ENCODE measurements at regions not wholly inside any gene's neighbourhood (a gene's known extent, or its start where the extent isn't known, plus 50 kb on each side); places are given as distances from the start of the nearest gene placed in this dataset.
"Not testable (repeated sequence)": the region's sequence is repeated elsewhere in the genome, so short reads cannot be mapped to it uniquely, and the experiment has no call there.

DNA sequence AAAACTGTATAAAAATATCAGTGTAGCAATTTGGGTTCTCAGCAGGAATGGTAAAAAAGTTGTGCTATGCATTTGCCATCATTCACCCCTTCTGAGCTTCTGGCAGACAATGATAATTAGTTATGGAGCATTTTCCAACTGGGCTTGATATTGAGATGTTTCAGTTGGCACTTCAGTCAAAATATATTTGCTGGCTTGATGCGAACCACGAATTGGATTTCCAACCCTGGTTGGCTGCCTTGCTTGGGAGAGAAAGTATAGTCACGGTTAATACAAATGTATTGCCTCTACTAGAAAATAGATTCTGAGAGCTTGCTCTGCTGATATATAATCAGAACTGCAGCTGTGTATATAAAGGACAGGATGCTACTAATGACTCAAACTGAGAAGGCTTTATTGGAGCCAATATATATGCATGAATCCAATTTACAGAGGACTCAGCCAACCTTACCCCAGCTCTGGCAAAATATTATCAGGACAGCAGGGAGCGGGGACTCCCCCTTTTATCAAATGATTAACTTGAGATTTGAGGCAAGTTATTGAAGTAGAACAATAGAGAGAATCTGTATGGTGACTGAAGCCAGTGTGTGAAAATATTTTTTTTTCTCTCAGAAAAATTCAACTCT lies 219.8 kb upstream of the SMIM30 start:
- DNase-seq (ENCODE audit: unreplicated experiment): no peak
- Mint-ChIP-seq H3K4me3 (ENCODE audit: unreplicated experiment) (no peak overlapping the region), H3K36me3 (ENCODE audit: insufficient read depth, unreplicated experiment) (no peaks in the 10 kb centered on the region), H3K27ac (ENCODE audit: low read depth, unreplicated experiment) (no peak overlapping the region), H3K27me3 (ENCODE audit: insufficient read depth, unreplicated experiment) (no peaks in the 10 kb centered on the region), H3K9me3 (ENCODE audit: unreplicated experiment) (no peaks in the 10 kb centered on the region), H3K4me1 (ENCODE audit: insufficient read depth, unreplicated experiment) (no peaks in the 10 kb centered on the region)
- intact Hi-C loops (cut with micrococcal nuclease): no loop called here
- no peak for TF ChIP-seq CTCF (IDR thresholded peaks at IDR 0.05; ENCODE audit: unreplicated experiment)
- ChIA-PET POLR2A (no interaction called here), CTCF (interaction anchor here (1.0 kb wide), 1 partner anchor 358 kb away, joined by 3 read pairs; no protein-coding TSS in a partner anchor)
- BruUV-seq (replicated peaks): no TSS peak

DNA sequence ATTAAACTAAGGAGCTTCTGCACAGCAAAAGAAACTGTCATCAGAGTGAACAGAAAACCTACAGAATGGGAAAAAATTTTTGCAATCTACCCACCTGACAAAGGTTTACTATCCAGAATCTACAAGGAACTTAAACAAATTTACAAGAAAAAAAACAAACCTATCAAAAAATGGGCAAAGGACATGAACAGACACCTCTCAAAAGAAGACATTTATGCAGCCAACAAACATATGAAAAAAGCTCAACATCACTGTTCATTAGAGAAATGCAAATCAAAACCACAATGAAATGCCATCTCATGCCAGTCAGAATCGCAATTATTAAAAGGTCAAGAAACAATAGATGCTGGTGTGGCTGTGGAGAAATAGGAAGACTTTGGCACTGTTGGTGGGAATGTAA lies 218.5 kb upstream of the SMIM30 start:
- H3K36me3 Mint-ChIP-seq (ENCODE audit: insufficient read depth, unreplicated experiment); DNase-seq (ENCODE audit: unreplicated experiment); POLR2A ChIA-PET; intact Hi-C loops (cut with micrococcal nuclease); H3K4me3 Mint-ChIP-seq (ENCODE audit: unreplicated experiment); H3K4me1 Mint-ChIP-seq (ENCODE audit: insufficient read depth, unreplicated experiment); H3K9me3 Mint-ChIP-seq (ENCODE audit: unreplicated experiment); BruUV-seq (replicated peaks); H3K27ac Mint-ChIP-seq (ENCODE audit: low read depth, unreplicated experiment); H3K27me3 Mint-ChIP-seq (ENCODE audit: insufficient read depth, unreplicated experiment): not testable (repeated sequence)
- CTCF ChIA-PET: interaction anchor here (0.8 kb wide), 1 partner anchor 53 kb away, joined by 3 read pairs; no protein-coding TSS in a partner anchor

GRCh38 chr7:113331155-113331898 lies 213.0 kb upstream of the SMIM30 start:
- Mint-ChIP-seq H3K27ac (ENCODE audit: low read depth, unreplicated experiment) (no peak overlapping the region), H3K4me3 (ENCODE audit: unreplicated experiment) (no peak overlapping the region), H3K27me3 (ENCODE audit: insufficient read depth, unreplicated experiment) (no peaks in the 10 kb centered on the region), H3K36me3 (ENCODE audit: insufficient read depth, unreplicated experiment) (no peaks in the 10 kb centered on the region), H3K4me1 (ENCODE audit: insufficient read depth, unreplicated experiment) (no peaks in the 10 kb centered on the region), H3K9me3 (ENCODE audit: unreplicated experiment) (no peaks in the 10 kb centered on the region)
- ChIA-PET CTCF (no interaction called here), POLR2A (no interaction called here)
- DNase-seq (ENCODE audit: unreplicated experiment): no peak
- BruUV-seq (replicated peaks): no TSS peak
- no peak for TF ChIP-seq CTCF (IDR thresholded peaks at IDR 0.05; ENCODE audit: unreplicated experiment)
- intact Hi-C loops (cut with micrococcal nuclease): no loop called here

DNA sequence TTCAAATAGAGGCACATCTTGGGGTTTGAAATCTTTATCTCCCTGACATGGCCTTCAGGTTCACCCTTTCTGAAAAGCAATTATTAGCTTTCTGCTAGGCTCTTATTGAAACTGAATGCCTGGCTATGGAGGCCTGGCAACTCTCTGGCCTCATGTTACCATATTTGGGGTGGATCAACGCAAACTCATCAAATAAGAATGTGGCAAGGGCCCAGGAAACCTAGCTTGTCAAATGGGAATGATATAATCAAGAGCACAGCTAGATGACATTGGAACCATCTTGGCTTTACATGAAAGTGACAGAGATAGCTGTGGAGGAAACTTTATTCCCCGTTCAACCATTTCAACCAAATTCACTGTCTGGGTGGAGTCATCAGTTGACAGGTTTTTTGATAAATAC lies 202.8 kb upstream of the SMIM30 start:
- no peaks in the 10 kb centered on the region for H3K36me3 Mint-ChIP-seq (ENCODE audit: insufficient read depth, unreplicated experiment)
- DNase-seq (ENCODE audit: unreplicated experiment): peak; percentile 13

More for the DNA sequence above, 202.8 kb upstream of the SMIM30 start:
- H3K27ac Mint-ChIP-seq (ENCODE audit: low read depth, unreplicated experiment): no peak overlapping the region
- TF ChIP-seq CTCF (IDR thresholded peaks at IDR 0.05; ENCODE audit: unreplicated experiment): no peak
- intact Hi-C loops (cut with micrococcal nuclease): no loop called here
- H3K27me3 Mint-ChIP-seq (ENCODE audit: insufficient read depth, unreplicated experiment): no peaks in the 10 kb centered on the region
- H3K4me3 Mint-ChIP-seq (ENCODE audit: unreplicated experiment): no peak overlapping the region
- no TSS peak for BruUV-seq (replicated peaks)
- ChIA-PET POLR2A (no interaction called here), CTCF (interaction anchor here (0.6 kb wide), 1 partner anchor 101 kb away, joined by 3 read pairs; no protein-coding TSS in a partner anchor)
- H3K4me1 Mint-ChIP-seq (ENCODE audit: insufficient read depth, unreplicated experiment): peaks cover 6% of the 10 kb centered on the region
- H3K9me3 Mint-ChIP-seq (ENCODE audit: unreplicated experiment): no peaks in the 10 kb centered on the region
